Neuron (in vitro differentiated cells): ENCODE measurements at regions not wholly inside any gene's neighbourhood (a gene's known extent, or its start where the extent isn't known, plus 50 kb on each side); places are given as distances from the start of the nearest gene placed in this dataset.

Source experiments
- H2AFZ ChIP-seq: one replicate; pipeline ENCODE4 v1.6.1; 2013; ENCODE audit warnings: low read depth, mild to moderate bottlenecking, inconsistent platforms, low read length, moderate library complexity
- H3K27me3 ChIP-seq: one replicate; pipeline ENCODE4 v1.6.1; 2013; ENCODE audit warnings: low read length; ENCODE audit not compliant: insufficient read depth
- H3K36me3 ChIP-seq: one replicate; pipeline ENCODE4 v1.6.1; 2013; ENCODE audit warnings: low read length; ENCODE audit not compliant: insufficient read depth
- H3K4me1 ChIP-seq: one replicate; pipeline ENCODE4 v1.6.1; 2013; ENCODE audit warnings: low read length; ENCODE audit not compliant: insufficient read depth
- H3K4me3 ChIP-seq: 2 replicates; pipeline ENCODE4 v1.5.1; 2013; ENCODE audit warnings: mild to moderate bottlenecking, low read length, moderate library complexity
- H3K9me3 ChIP-seq: one replicate; pipeline ENCODE4 v1.6.1; 2013; ENCODE audit warnings: low read length

GRCh38 chr6:126941751-126942150 is 176.7 kb upstream of the RSPO3 start:
- no peak overlapping the region for H2AFZ ChIP-seq
- no peaks in the 10 kb centered on the region for H3K9me3 ChIP-seq
- H3K4me3 ChIP-seq = no peak overlapping the region

GRCh38 chr6:126944512-126944911 is 174.0 kb upstream of the RSPO3 start:
- Histone ChIP-seq H3K4me3 (no peak overlapping the region), H2AFZ (no peak overlapping the region), H3K4me1 (no peaks in the 10 kb centered on the region), H3K27me3 (no peaks in the 10 kb centered on the region), H3K9me3 (no peaks in the 10 kb centered on the region), H3K36me3 (no peaks in the 10 kb centered on the region)

More at GRCh38 chr6:126941751-126942150, 176.7 kb upstream of the RSPO3 start:
- no peaks in the 10 kb centered on the region for H3K27me3 ChIP-seq
- H3K4me1 ChIP-seq = no peaks in the 10 kb centered on the region
- no peaks in the 10 kb centered on the region for H3K36me3 ChIP-seq

- H3K36me3 ChIP-seq = no peaks in the 10 kb centered on the region
- no peaks in the 10 kb centered on the region for H3K9me3 ChIP-seq
- H3K4me3 ChIP-seq = no peak overlapping the region
- H2AFZ ChIP-seq = no peak overlapping the region
- no peaks in the 10 kb centered on the region for H3K27me3 ChIP-seq
- no peaks in the 10 kb centered on the region for H3K4me1 ChIP-seq
These were observed 173.3 kb upstream of the RSPO3 start for GRCh38 chr6:126945150-126945685.

- Histone ChIP-seq H3K27me3 (no peaks in the 10 kb centered on the region), H3K36me3 (no peaks in the 10 kb centered on the region), H3K4me1 (no peaks in the 10 kb centered on the region), H3K9me3 (no peaks in the 10 kb centered on the region), H2AFZ (no peak overlapping the region), H3K4me3 (no peak overlapping the region)
These were observed 172.6 kb upstream of the RSPO3 start for GRCh38 chr6:126945812-126946360.

GRCh38 chr6:126947070-126947469 is 171.4 kb upstream of the RSPO3 start:
- no peaks in the 10 kb centered on the region for H3K36me3 ChIP-seq
- H3K4me1 ChIP-seq = no peaks in the 10 kb centered on the region
- H2AFZ ChIP-seq = no peak overlapping the region
- H3K4me3 ChIP-seq = no peak overlapping the region
- H3K9me3 ChIP-seq = no peaks in the 10 kb centered on the region
- H3K27me3 ChIP-seq = no peaks in the 10 kb centered on the region

GRCh38 chr6:126949786-126950185 is 168.7 kb upstream of the RSPO3 start:
- H3K4me3 ChIP-seq = no peak overlapping the region
- H3K4me1 ChIP-seq = no peaks in the 10 kb centered on the region
- H2AFZ ChIP-seq = no peak overlapping the region
- no peaks in the 10 kb centered on the region for H3K27me3 ChIP-seq
- H3K36me3 ChIP-seq = no peaks in the 10 kb centered on the region
- H3K9me3 ChIP-seq = no peaks in the 10 kb centered on the region

GRCh38 chr6:126955621-126956020 is 162.8 kb upstream of the RSPO3 start:
- no peaks in the 10 kb centered on the region for H3K9me3 ChIP-seq
- H3K4me3 ChIP-seq = no peak overlapping the region
- H3K27me3 ChIP-seq = no peaks in the 10 kb centered on the region
- no peaks in the 10 kb centered on the region for H3K36me3 ChIP-seq
- H2AFZ ChIP-seq = no peak overlapping the region
- no peaks in the 10 kb centered on the region for H3K4me1 ChIP-seq

- H3K27me3 ChIP-seq = no peaks in the 10 kb centered on the region
- no peak overlapping the region for H2AFZ ChIP-seq
- H3K4me3 ChIP-seq = no peak overlapping the region
These were observed 160.8 kb upstream of the RSPO3 start for GRCh38 chr6:126957721-126958120.

GRCh38 chr6:126959765-126960164 is 158.7 kb upstream of the RSPO3 start:
- Histone ChIP-seq H3K4me1 (peaks cover 2% of the 10 kb centered on the region), H3K4me3 (no peak overlapping the region), H3K9me3 (no peaks in the 10 kb centered on the region), H3K27me3 (no peaks in the 10 kb centered on the region), H2AFZ (no peak overlapping the region), H3K36me3 (no peaks in the 10 kb centered on the region)

More at GRCh38 chr6:126957721-126958120, 160.8 kb upstream of the RSPO3 start:
- Histone ChIP-seq H3K36me3 (no peaks in the 10 kb centered on the region), H3K4me1 (no peaks in the 10 kb centered on the region), H3K9me3 (no peaks in the 10 kb centered on the region)

- Histone ChIP-seq H2AFZ (no peak overlapping the region), H3K27me3 (no peaks in the 10 kb centered on the region)
These were observed 155.2 kb upstream of the RSPO3 start for GRCh38 chr6:126963077-126963809.

GRCh38 chr6:126967296-126968005 is 151.0 kb upstream of the RSPO3 start:
- Histone ChIP-seq H3K36me3 (no peaks in the 10 kb centered on the region), H3K27me3 (no peaks in the 10 kb centered on the region), H3K4me1 (peaks cover 2% of the 10 kb centered on the region), H3K9me3 (no peaks in the 10 kb centered on the region), H2AFZ (no peak overlapping the region), H3K4me3 (no peak overlapping the region)

More at GRCh38 chr6:126963077-126963809, 155.2 kb upstream of the RSPO3 start:
- Histone ChIP-seq H3K4me1 (peaks cover 2% of the 10 kb centered on the region), H3K4me3 (no peak overlapping the region), H3K36me3 (no peaks in the 10 kb centered on the region), H3K9me3 (no peaks in the 10 kb centered on the region)

GRCh38 chr6:126976253-126976797 is 142.1 kb upstream of the RSPO3 start:
- no peaks in the 10 kb centered on the region for H3K36me3 ChIP-seq

GRCh38 chr6:126983779-126984178 is 134.7 kb upstream of the RSPO3 start:
- no peaks in the 10 kb centered on the region for H3K4me1 ChIP-seq
- H3K36me3 ChIP-seq = no peaks in the 10 kb centered on the region
- no peak overlapping the region for H3K4me3 ChIP-seq
- no peaks in the 10 kb centered on the region for H3K27me3 ChIP-seq
- no peak overlapping the region for H2AFZ ChIP-seq
- H3K9me3 ChIP-seq = no peaks in the 10 kb centered on the region

More at GRCh38 chr6:126976253-126976797, 142.1 kb upstream of the RSPO3 start:
- Histone ChIP-seq H3K4me1 (no peaks in the 10 kb centered on the region), H2AFZ (no peak overlapping the region), H3K27me3 (no peaks in the 10 kb centered on the region), H3K9me3 (no peaks in the 10 kb centered on the region), H3K4me3 (no peak overlapping the region)
